Non-pigmented ciliary epithelial cell (primary cell): ENCODE measurements at regions not wholly inside any gene's neighbourhood (a gene's known extent, or its start where the extent isn't known, plus 50 kb on each side); places are given as distances from the start of the nearest gene placed in this dataset.
A peak's percentile ranks its signal among the peaks of the same experiment; 100 is the strongest.

ENCODE experiments used
- DNase-seq: peaks from one replicate; pipeline ENCODE4 v3.0.0-alpha.2; 2010; ENCODE audit warnings: low read depth

- DNase-seq, result no peak
Observed at GRCh38 chr1:87194856-87195255, 133.8 kb upstream of the LMO4 start.

GRCh38 chr1:87196110-87196827 lies 132.4 kb upstream of the LMO4 start:
- DNase-seq, result no peak

- no peak for DNase-seq
Observed at GRCh38 chr1:87197156-87197555, 131.5 kb upstream of the LMO4 start.

GRCh38 chr1:87197641-87198040 lies 131.0 kb upstream of the LMO4 start:
- no peak for DNase-seq

DNA sequence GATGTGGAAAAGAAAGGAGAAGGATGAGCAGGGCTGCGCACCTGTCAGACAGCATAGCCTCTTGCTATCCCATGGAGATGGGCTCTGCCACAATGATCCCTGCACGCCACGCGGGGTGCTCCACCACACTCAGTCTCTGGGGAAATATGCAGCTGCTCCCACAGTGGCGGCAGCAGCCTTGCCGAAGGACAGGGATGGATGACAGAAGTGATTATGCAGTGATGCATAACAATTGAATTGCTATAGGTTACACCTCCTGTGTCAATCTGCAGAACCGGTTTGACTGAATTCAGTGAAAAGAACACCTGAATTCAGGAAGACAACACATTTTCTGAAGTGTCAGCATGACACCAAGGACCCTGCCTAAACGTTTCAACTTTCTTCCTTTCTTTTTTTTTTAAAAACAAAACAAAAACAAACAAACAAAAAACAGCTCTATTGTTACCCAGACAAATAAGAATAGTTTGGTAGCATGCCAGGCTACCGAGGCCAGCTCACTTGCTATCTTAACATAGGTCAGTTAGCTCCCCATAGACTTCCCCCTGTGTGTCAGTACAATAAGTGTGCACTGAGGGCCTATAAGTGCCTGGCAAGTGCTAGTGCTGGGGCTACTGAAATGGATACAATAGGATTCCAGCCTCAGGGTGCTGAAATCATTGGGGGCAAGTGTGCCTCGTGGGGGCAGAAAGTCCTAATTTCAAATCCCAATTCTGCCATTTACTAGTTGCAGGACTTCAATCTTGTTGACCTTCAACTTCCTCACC lies 127.6 kb upstream of the LMO4 start:
- DNase-seq, result no peak

DNA sequence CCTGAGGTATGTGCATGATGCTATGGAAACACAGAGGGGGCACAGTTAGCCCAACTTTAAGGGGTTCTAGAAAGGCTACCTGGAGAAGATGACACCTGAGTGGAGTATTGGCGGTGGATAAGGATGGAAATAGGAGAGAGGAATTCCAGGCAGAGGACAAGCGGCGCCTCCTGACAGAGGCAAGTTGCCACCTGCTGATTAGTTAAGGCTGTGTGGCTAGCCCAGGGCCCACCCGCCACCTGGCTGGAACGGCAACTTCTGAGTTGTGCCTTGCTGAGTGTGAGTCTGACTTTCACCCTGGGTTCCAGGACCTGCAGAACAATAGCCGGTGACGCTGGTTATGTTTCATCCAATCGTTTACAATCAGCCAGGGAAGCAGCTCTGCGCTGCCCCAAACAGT lies 126.9 kb upstream of the LMO4 start:
- DNase-seq, result no peak

- DNase-seq, result no peak
Observed at GRCh38 chr1:87202451-87202850, 126.2 kb upstream of the LMO4 start.

DNA sequence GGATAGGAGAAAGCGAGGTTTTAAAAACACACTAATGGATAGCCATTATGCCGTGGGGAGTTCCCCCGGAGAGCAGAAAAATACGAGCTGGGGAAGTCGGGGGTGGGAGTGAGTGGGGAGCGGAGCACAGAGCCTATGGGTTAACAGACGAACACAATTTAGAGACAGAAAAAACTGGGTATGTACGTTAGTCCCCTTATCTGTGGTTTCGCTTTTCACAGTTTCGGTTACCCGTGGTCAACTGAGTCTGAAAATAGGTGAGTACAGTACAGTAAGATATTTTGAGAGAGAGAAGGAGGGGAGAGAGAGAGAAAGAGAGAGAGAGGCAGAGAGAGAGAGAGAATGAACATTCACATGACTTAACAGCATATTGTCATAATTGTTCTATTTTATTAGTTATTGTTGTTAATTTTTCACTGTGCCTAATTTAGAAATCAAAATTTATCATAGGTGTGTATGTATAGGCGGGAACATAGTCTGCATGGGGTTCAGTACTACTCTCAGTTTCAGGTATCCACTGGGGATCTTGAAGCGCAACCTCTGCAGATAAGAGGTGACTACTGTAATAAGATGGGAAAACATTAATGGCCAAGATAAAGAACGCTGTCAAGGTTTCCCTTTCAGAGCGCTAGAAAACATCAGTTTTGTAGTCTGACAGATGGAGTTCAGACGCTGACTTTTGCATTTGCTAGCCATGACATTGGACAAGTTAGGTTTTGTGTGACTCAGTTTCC lies 125.6 kb upstream of the LMO4 start:
- DNase-seq, result no peak

- DNase-seq, result peak; percentile 23
Observed at GRCh38 chr1:87203904-87204303, 124.8 kb upstream of the LMO4 start.

GRCh38 chr1:87204441-87204840 lies 124.2 kb upstream of the LMO4 start:
- no peak for DNase-seq

DNA sequence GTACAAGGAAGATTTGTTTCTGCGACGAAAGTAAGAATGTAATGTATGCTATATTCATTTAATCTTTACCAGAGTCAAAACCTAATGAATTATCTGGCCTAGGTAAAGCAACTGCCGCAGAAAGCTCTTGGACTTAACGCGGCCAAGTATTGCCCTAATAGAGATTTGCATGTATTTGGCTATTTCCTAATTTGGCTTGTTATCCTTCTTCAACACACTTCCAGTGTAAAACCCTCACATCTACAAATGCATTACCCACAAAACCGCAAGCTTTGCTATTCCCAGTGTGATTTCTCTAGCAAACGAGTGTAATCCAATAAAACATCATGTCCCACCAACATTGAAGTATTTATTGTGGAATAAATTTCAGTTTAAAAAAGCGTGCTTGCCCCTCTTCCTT lies 123.8 kb upstream of the LMO4 start:
- no peak for DNase-seq

DNA sequence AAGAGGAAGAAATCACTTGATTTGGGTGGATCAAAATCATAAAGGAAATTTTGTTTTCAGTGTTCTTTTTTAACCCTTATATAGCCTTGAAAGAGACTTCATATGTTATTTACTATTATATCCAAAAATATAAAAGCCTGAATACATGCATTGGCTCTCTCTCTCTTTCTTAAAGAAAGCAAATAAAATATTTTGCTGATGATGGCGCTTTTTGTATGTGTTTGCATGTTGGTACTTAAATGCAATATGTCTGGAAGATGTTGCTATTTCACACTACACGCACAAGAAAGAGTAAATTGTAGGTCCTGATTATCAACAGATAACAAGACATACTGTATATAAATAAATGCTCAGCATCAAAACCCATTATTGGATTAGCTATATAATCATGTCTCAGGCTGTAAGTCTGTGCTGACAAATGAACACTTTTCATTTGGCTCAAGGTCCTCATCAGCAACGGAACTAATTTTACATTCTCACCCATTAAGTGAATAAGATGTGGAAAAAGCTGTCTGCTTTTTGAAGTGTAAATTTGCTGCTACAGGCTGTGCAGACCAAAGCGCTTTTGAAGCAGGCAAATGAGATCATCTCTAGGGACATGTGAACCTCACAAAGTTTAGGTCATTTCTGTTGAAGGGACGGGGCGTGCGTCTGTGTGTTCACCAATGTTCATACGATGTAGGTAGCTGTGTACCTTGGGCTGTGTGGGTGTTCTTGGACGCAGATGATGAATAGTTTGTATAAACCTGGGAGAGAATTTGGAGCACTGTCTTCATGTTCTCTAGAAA lies 122.4 kb upstream of the LMO4 start:
- DNase-seq, result no peak

DNA sequence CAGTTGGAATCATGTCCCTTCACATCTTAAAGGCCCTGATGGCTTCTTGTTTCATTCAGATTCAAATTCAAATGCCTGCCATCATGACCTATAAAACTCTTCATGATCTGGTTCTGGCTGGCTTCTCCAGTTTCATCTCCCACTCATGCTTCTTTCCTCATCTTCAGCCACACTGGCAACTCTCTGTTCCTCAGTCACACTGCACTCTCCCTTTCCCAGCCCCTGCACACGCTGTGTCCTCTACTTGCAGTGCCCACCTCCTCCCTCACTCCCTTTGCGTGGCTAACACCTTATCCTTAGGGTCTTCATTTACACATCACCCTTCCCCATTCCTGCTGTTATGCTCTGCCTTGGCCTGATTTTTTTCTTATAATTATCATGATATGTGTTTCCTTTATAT lies 120.6 kb upstream of the LMO4 start:
- DNase-seq, result no peak

GRCh38 chr1:87208931-87209330 lies 119.7 kb upstream of the LMO4 start:
- DNase-seq, result no peak

GRCh38 chr1:87210151-87210550 lies 118.5 kb upstream of the LMO4 start:
- DNase-seq, result no peak

DNA sequence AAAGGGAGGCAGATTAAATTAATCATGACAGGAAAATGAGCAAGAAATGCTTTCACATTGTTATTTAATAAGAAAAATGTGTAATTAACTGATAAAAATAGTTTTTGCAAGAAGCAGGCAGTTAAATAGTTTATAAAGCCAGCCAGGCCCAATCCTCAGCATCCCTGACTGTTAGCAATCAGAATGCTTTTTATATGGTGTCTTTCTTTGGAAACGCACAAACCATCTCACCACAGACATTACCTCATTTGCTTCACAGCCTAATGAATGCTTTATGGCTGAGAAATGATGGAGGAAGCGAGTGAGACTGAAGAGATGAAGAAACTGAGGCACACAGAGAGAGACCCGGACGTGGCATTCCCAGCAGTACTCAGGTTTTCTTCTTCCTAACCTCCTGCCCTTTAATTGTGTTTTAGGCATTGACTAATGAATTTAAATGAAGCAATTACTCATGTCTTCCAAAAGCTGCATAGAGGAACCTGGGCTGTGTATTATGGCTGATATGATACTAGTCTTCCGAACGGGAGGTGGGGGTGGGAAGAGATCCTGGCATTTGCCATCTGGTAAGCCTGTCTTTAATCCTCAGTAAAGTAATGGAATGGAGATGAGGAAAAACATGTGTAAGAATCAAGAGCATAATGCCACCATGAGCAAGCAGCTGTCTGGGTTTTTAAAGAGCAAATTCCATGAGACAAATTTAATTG lies 116.1 kb upstream of the LMO4 start:
- no peak for DNase-seq

- DNase-seq, result no peak
Observed at GRCh38 chr1:87213135-87213515, 115.6 kb upstream of the LMO4 start.

GRCh38 chr1:87215592-87215991 lies 113.1 kb upstream of the LMO4 start:
- no peak for DNase-seq

GRCh38 chr1:87218618-87219017 lies 110.1 kb upstream of the LMO4 start:
- no peak for DNase-seq

- DNase-seq, result no peak
Observed at GRCh38 chr1:87219141-87219540, 109.5 kb upstream of the LMO4 start.

DNA sequence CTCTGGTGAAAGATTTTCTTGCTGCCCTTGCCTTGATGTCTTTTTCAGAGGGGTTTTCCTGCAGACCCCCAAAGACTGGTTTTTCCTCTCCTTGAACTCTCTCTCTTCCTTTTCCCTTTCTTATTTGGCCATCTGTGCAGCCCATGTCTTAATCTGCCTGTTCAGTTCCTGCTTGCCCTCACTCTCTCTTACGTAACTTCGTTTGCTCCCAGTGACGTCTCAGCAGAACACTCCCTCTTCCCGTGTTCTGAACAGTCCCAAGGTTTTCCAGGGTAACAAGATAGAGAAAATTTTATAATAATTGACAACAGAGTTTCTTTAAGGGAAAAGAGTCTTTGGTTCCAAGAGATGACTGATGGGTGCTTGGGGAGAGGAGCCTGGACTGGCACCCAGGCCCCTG lies 109.1 kb upstream of the LMO4 start:
- DNase-seq, result no peak

DNA sequence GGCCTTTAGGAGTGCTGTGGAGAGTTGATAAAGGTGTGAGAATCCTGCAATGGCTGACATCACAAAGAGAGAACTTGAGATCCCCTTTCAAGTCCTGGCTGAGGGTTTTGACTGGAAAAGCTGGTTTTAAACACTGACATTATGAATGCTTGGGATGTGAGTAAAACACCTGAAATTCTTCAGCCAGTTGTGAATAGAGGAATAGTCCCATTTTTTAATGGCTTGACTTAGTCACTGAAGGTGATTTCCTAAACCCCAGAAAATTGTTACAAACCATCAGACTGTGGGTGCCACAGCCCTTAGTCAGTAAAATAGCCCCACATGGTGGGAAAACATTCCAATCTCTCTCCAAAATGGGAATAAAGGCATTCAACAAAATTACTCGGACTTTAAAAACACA lies 107.7 kb upstream of the LMO4 start:
- no peak for DNase-seq
